ENCODE measurements at regions not wholly inside any gene's neighbourhood (a gene's known extent, or its start where the extent isn't known, plus 50 kb on each side); places are given as distances from the start of the nearest gene placed in this dataset.

DNA sequence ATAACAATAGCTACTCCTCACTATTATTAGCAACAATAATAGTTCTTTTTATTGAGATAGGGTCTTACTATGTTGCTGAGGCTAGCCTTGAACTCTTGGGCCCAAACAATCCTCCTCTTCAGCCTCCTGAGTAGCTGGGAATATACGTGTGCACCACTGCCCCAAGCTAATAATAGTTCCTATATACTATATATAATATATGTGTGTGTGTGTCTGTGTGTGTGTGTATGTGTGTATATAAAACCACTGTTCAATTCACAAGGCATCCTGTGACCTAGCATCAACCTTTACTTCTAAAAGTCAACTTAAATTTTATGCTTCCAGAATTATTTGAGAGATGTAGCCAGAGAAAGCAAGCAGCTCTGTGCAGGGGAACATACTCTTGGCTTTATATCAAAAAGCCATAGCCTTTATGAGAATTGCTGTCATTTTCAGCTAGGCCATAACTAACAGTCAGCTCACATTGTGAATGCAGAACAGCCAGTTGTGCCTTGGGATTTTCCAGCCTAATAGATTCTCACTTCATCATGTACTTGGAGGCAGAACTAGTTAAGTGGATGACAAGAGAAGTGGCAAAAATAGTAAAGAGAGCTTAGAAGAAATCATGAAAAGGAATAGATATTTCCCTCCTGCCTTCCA, 665.5 kb downstream of the NYAP2 start:
- Histone ChIP-seq H3K4me1 (ENCODE audit: control insufficient read depth, extremely low read depth, insufficient read depth, low read length) (peaks cover 2% of the 10 kb centered on the region), H3K4me3 (replicated peaks in 1 of 4; ENCODE audit: control extremely low read depth in 1 of 4, insufficient read depth in 1 of 4, low read depth in 3 of 4, low read length in 4 of 4) (no peak overlapping the region), H3K27ac (ENCODE audit: insufficient read depth, low read length) (no peak overlapping the region), H3K36me3 (ENCODE audit: control insufficient read depth, insufficient read depth, low read length) (no peaks in the 10 kb centered on the region), H3K9ac (ENCODE audit: insufficient read depth, low read length) (no peak overlapping the region), H3K79me2 (ENCODE audit: control insufficient read depth, insufficient read depth, low read length) (no peaks in the 10 kb centered on the region), H3K4me2 (ENCODE audit: extremely low read depth, insufficient read depth, low read length) (no peak overlapping the region), H3K9me3 (ENCODE audit: control insufficient read depth, insufficient read depth, low read depth, low read length) (no peaks in the 10 kb centered on the region), H3K27me3 (ENCODE audit: control insufficient read depth, insufficient read depth, low read length) (no peaks in the 10 kb centered on the region), H4K20me1 (ENCODE audit: control insufficient read depth, extremely low read depth, insufficient read depth, low read length) (no peaks in the 10 kb centered on the region), H2AFZ (ENCODE audit: low read length) (no peak overlapping the region)
- TF ChIP-seq, protein P1, sequence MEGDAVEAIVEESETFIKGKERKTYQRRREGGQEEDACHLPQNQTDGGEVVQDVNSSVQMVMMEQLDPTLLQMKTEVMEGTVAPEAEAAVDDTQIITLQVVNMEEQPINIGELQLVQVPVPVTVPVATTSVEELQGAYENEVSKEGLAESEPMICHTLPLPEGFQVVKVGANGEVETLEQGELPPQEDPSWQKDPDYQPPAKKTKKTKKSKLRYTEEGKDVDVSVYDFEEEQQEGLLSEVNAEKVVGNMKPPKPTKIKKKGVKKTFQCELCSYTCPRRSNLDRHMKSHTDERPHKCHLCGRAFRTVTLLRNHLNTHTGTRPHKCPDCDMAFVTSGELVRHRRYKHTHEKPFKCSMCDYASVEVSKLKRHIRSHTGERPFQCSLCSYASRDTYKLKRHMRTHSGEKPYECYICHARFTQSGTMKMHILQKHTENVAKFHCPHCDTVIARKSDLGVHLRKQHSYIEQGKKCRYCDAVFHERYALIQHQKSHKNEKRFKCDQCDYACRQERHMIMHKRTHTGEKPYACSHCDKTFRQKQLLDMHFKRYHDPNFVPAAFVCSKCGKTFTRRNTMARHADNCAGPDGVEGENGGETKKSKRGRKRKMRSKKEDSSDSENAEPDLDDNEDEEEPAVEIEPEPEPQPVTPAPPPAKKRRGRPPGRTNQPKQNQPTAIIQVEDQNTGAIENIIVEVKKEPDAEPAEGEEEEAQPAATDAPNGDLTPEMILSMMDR (conservative IDR thresholded peaks at IDR 0.05 in 1 of 2, IDR thresholded peaks at IDR 0.05 in 1 of 2; ENCODE audit: low read depth in 1 of 2, low read length in 2 of 2): no peak
- no peak for TF ChIP-seq EZH2 (IDR thresholded peaks at IDR 0.05; ENCODE audit: low read length, missing control alignments)
- no peak for DNase-seq (ENCODE audit: low read depth in 2 of 2)

DNA sequence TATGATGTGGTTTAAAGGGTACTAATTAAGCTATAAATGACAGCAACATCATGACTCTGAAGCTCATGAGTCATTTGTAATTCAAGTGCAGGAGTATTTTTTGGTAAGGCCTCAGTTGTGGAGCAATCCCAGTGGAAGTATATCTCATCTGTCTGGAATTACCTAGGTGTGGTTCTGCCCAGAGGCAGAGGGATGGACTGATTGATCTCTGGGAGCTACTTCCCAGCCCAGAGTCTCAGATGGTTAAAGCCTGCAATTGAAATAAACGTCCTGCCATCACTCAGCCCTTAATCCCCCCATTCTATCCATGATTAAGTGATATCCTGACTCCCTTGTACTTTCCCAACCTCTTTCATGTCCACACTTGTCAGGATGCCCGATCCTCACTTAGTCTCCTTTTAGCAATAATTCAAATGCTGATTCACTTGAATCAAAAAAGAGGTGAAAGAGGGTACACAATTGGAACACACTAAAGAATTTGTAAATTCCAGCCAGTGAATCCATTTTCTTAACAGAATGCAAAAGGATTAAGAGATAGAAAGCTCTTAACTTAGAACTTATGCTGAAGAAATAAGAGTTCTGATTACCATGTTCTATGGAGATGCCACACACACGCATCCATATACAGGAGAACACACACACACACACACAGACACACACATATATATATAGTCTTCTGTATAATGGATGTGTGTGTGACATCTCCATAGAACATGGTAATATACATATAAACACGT, 664.4 kb downstream of the NYAP2 start:
- peaks cover 2% of the 10 kb centered on the region for H3K4me1 ChIP-seq (ENCODE audit: control insufficient read depth, extremely low read depth, insufficient read depth, low read length)
- peak overlapping the region; percentile 42 for H3K27ac ChIP-seq (ENCODE audit: insufficient read depth, low read length)
- DNase-seq (ENCODE audit: low read depth in 2 of 2): peak; percentile 58 to 92
- H3K9me3 ChIP-seq (ENCODE audit: control insufficient read depth, insufficient read depth, low read depth, low read length): no peaks in the 10 kb centered on the region
- no peak for TF ChIP-seq EZH2 (IDR thresholded peaks at IDR 0.05; ENCODE audit: low read length, missing control alignments)
- TF ChIP-seq, protein P1 (conservative IDR thresholded peaks at IDR 0.05 in 1 of 2, IDR thresholded peaks at IDR 0.05 in 1 of 2; ENCODE audit: low read depth in 1 of 2, low read length in 2 of 2): no peak
- no peaks in the 10 kb centered on the region for H3K79me2 ChIP-seq (ENCODE audit: control insufficient read depth, insufficient read depth, low read length)
- no peaks in the 10 kb centered on the region for H3K27me3 ChIP-seq (ENCODE audit: control insufficient read depth, insufficient read depth, low read length)
- no peak overlapping the region for H3K4me3 ChIP-seq (replicated peaks in 1 of 4; ENCODE audit: control extremely low read depth in 1 of 4, insufficient read depth in 1 of 4, low read depth in 3 of 4, low read length in 4 of 4)
- H3K36me3 ChIP-seq (ENCODE audit: control insufficient read depth, insufficient read depth, low read length): no peaks in the 10 kb centered on the region
- no peak overlapping the region for H3K9ac ChIP-seq (ENCODE audit: insufficient read depth, low read length)
- H2AFZ ChIP-seq (ENCODE audit: low read length): no peak overlapping the region
- H4K20me1 ChIP-seq (ENCODE audit: control insufficient read depth, extremely low read depth, insufficient read depth, low read length): no peaks in the 10 kb centered on the region
- H3K4me2 ChIP-seq (ENCODE audit: extremely low read depth, insufficient read depth, low read length): no peak overlapping the region

DNA sequence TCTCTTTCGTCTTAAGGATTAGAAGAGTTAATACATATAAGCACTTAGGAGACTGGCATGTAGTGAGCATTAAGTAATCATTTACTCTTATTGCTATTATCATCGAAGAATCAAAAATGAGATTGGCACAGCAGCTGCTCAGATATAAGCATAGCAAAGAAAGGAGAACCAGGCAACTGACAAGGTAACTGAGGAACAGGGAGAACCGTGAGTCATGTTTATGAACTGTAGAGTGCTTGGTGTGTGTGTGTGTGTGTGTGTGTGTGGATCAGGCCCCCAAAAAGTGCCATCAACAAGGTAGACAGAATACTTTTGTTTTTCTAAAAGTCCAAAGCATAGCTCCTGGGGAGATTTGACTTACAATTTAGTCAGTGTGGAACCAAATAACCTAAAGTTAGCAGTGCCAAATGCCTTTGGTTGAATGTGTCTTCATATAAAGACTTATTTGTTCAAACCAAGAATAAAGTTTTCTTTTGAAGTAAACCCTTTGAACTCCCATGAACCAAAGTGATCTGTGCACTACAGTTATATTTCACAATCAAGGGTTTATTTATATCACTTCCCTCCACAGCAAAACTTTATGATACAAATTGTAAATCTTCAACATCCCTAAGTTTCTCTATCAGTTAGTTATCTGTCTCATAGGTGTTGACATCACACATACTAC, 660.6 kb downstream of the NYAP2 start:
- H3K9ac ChIP-seq (ENCODE audit: insufficient read depth, low read length): no peak overlapping the region
- no peak overlapping the region for H3K4me3 ChIP-seq (replicated peaks in 1 of 4; ENCODE audit: control extremely low read depth in 1 of 4, insufficient read depth in 1 of 4, low read depth in 3 of 4, low read length in 4 of 4)
- no peaks in the 10 kb centered on the region for H3K79me2 ChIP-seq (ENCODE audit: control insufficient read depth, insufficient read depth, low read length)
- H4K20me1 ChIP-seq (ENCODE audit: control insufficient read depth, extremely low read depth, insufficient read depth, low read length): no peaks in the 10 kb centered on the region
- H3K36me3 ChIP-seq (ENCODE audit: control insufficient read depth, insufficient read depth, low read length): no peaks in the 10 kb centered on the region
- H3K9me3 ChIP-seq (ENCODE audit: control insufficient read depth, insufficient read depth, low read depth, low read length): no peaks in the 10 kb centered on the region
- H2AFZ ChIP-seq (ENCODE audit: low read length): no peak overlapping the region
- no peak overlapping the region for H3K27ac ChIP-seq (ENCODE audit: insufficient read depth, low read length)
- H3K4me2 ChIP-seq (ENCODE audit: extremely low read depth, insufficient read depth, low read length): no peak overlapping the region
- TF ChIP-seq, protein P1 (conservative IDR thresholded peaks at IDR 0.05 in 1 of 2, IDR thresholded peaks at IDR 0.05 in 1 of 2; ENCODE audit: low read depth in 1 of 2, low read length in 2 of 2): no peak
- no peak for TF ChIP-seq EZH2 (IDR thresholded peaks at IDR 0.05; ENCODE audit: low read length, missing control alignments)
- H3K27me3 ChIP-seq (ENCODE audit: control insufficient read depth, insufficient read depth, low read length): no peaks in the 10 kb centered on the region
- H3K4me1 ChIP-seq (ENCODE audit: control insufficient read depth, extremely low read depth, insufficient read depth, low read length): peaks cover 2% of the 10 kb centered on the region
- DNase-seq (ENCODE audit: low read depth in 2 of 2): no peak
